Right lung (tissue), 2 donors: ENCODE measurements at regions not wholly inside any gene's neighbourhood (a gene's known extent, or its start where the extent isn't known, plus 50 kb on each side); places are given as distances from the start of the nearest gene placed in this dataset.
"Not testable (repeated sequence)": the region's sequence is repeated elsewhere in the genome, so short reads cannot be mapped to it uniquely, and the experiment has no call there.

Experiments used
- DNase-seq, 2 donors: peaks; one replicate each; pipeline ENCODE4 v3.0.0-alpha.2; 2013

- DNase-seq, result no peak
Observed at GRCh38 chr3:62926494-62926893, 51.3 kb upstream of the CADPS start.

- no peak for DNase-seq
Observed at GRCh38 chr3:62928256-62928655, 53.0 kb upstream of the CADPS start.

DNA sequence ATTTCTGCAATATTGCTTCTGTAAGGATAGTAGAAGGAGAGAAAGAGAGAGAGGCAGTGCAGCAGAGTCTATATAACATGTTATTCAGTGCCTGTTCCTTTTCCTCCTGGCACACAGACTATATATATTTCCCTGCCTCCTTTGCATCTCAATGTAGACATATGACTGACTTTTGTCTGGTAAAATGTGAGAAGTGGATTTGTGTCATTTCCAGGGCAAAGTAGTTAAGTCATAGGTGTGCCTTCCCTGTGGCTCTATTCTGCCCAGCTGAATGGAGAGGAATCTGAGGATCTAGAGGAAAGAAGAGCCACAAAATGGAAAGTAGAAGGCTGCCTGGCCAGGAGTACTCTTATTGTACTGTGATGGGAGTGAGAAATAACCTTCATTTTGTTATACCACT, 54.6 kb upstream of the CADPS start:
- DNase-seq, result no peak

- no peak for DNase-seq
Observed at GRCh38 chr3:62935793-62936192, 60.6 kb upstream of the CADPS start.

GRCh38 chr3:62936626-62937254, 61.5 kb upstream of the CADPS start:
- DNase-seq, result no peak

DNA sequence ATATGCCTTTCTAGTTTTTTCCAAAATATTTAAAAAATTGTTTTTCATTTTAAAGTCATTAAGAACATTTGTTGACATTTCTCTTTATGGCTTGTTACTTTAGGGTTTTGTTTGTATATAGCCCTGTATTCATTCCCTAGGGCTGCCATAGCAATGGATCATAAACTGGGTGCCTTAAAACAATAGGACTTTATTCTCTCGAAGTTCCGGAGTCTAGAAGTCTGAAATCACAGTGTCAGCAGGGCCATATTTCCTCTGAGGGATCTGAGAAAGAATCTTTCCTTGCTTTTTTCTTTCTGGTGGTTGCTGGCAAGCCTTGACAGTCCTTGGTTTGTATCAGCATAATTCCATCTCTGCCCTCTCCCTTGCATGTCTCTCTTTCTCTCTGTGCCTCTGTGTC, 63.4 kb upstream of the CADPS start:
- no peak for DNase-seq

DNA sequence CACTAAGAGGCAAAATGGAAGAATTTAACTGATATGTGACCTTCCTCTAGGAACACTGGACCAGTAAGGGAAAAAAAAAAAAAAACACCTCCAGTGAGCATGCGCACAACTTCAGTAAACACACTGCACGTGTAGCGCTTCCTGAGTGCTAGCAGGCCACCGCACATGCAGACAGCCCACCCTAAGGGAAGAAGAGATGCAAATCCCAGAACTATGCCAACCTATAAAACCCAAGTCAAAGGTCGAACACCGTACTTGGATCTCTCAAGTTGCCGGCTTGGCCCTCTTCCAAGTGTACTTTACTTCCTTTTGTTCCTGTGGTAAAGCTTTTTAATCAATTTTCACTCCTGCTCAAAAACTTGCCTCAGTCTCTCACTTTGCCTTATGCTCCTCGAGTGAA, 64.5 kb upstream of the CADPS start:
- no peak for DNase-seq

DNA sequence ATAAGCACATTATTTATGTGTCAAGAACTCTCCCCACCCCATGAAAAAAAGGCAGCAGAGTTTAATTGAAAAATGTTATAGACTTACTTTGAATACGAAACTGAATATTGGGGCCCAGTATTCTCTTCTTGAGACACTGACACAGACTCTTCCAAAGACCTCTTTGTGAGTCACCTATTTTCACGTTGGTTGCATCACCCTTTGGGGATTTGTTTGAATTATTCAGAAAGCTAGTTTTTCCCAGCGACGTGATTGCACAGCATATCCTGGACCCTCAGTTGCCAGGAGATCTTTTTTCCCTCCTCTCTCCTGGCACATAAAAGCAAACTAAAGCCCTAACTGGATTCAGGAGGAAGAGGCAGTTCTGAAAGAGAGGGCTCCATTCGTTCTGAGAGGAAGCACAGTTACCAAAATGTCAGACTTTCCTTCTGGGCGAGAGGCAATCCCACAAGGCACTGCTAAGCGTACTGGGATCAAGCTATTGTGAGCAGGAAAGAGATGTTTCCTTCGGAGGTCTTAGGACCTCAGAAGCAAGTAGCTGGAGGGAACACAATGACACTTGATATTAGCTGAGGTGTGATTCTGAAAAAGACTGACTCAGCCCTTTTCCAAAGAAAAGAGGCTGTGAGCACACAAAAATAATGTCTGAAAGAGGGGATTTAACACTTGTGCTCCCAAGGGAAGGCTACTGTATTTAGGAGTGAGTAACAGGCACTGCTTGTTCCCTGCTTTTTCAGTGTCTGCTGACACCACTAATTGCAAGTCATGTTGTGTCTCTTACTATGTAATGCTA, 65.8 kb upstream of the CADPS start:
- no peak for DNase-seq

GRCh38 chr3:62942227-62942626, 67.0 kb upstream of the CADPS start:
- no peak for DNase-seq

- DNase-seq, result no peak
Observed at GRCh38 chr3:62942764-62943163, 67.5 kb upstream of the CADPS start.

GRCh38 chr3:62948921-62949320, 73.7 kb upstream of the CADPS start:
- DNase-seq, result no peak

- no peak for DNase-seq
Observed at GRCh38 chr3:62950210-62950609, 75.0 kb upstream of the CADPS start.

DNA sequence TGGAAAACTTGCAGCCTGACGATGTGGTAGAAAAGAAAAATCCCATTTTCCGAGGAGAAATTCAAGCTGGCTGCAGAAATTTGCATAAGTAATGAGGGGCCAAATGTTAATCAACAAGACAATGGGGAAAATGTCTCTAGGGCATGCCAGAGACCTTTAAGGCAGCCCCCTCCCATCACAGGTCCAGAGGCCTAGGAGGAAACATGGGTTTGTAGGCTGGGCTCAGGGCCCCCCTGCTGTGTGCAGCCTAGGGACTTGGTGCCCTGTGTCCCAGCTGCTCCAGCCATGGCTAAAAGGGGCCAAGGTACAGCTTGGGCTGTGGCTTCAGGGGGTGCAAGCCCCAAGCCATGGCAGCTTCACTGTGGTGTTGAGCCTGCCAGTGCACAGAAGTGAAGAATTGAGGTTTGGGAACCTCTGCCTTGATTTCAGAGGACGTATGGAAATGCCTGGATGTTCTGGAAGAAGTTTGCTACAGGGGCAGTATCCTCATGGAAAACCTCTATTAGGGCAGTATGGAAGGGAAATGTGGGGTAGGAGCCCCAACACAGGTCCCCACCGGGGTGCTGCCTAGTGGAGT, 75.9 kb upstream of the CADPS start:
- no peak for DNase-seq

- not testable (repeated sequence) for DNase-seq
Observed at GRCh38 chr3:62951880-62952279, 76.7 kb upstream of the CADPS start.

- DNase-seq, result no peak
Observed at GRCh38 chr3:62954580-62954979, 79.4 kb upstream of the CADPS start.

DNA sequence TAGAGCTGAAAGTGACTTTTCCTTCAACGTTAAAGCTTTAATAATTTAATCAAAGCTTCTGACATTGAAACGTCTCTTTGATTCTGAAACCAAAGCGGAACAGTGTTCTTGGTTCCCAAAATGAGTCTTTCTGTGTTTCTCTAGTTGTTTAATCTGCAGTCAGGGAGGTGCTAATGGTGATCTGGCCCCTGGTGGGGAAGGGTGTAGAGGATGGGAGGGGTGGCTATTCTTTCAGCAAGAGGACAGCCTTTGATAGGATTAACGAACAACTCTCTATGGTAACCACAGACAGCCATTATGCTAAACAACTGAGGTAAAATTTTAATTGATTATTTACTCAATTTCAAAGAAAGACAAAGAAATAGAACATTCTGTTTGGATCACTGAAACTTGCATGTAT, 79.9 kb upstream of the CADPS start:
- DNase-seq, result no peak

DNA sequence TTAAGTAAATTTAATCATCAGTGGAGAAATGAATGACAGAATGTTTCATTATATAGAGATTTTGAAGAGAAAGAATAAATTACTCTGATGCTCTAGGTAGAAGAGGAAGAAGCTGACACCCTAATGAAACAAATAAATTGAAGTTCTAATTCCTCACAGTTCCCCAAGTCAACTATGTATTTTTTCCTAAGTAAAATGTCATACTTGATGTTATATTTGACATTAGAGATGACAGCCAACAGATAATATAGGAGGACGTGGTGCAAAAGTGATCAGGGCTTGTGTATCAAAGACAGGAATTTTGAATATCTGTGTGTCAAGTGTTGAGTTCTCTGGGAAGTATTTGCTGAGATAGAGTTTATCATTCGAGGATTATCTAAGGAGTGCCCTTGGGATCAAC, 81.2 kb upstream of the CADPS start:
- no peak for DNase-seq

- no peak for DNase-seq
Observed at GRCh38 chr3:62961874-62962556, 86.8 kb upstream of the CADPS start.

DNA sequence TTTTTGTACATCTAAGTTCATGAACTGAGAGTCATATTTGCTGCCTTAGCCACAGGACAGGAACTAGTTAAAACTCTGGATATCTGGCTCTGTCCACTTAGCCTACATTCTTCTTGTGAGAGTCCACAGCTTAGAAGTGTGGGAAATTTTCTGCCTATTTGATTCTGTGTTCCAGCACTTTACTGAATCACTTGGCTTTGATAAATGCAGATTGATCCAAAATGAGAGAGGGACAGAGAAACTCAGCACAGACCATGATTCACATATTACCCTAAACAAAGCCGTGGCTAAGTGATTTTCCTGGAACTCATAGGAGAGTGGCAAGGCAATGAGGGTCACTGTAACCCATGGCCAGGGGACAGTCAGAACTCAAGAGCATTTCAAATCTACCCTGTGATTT, 87.5 kb upstream of the CADPS start:
- DNase-seq, result no peak

DNA sequence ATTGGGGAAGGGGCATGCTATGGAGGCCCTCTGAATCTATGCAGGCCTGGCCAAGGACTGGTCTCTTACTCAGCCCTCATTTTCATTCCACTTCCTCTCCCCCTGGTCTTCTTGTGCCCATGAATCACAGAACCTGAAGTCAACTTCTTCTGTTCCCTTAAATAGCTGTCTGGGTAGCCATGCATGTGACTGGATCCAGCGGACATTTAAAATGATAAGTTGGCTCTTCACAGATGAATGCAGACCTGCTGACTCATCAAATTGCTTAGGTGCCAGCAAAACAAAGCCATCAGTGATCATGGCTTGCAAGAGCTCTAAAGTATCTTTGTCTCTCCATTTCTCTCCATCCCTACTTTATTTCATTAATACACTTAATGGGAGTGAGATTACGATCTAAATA, 90.1 kb upstream of the CADPS start:
- DNase-seq, result no peak

GRCh38 chr3:62968128-62968527, 92.9 kb upstream of the CADPS start:
- no peak for DNase-seq

GRCh38 chr3:62970648-62971047, 95.4 kb upstream of the CADPS start:
- DNase-seq, result no peak

DNA sequence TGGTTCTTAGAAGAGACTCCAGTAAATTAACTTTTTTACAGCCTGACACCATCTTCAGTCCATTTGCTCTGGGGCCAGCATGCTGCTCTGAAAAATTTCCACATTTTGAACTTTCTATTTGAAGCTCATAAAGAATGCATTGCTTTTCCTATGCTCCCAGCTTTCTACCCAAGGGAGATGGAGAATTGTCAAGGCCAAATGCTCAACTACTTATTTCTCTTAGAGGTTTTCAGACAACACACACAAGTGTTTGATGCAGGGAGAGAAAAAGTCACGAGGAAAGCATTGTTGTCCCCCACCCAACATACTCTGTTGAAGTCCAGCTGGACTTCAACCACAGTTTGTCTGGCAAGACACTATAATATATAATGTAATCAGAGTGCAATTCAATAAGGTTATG, 100.3 kb upstream of the CADPS start:
- DNase-seq, result no peak
